ENCODE measurements at regions not wholly inside any gene's neighbourhood (a gene's known extent, or its start where the extent isn't known, plus 50 kb on each side); places are given as distances from the start of the nearest gene placed in this dataset.

DNA sequence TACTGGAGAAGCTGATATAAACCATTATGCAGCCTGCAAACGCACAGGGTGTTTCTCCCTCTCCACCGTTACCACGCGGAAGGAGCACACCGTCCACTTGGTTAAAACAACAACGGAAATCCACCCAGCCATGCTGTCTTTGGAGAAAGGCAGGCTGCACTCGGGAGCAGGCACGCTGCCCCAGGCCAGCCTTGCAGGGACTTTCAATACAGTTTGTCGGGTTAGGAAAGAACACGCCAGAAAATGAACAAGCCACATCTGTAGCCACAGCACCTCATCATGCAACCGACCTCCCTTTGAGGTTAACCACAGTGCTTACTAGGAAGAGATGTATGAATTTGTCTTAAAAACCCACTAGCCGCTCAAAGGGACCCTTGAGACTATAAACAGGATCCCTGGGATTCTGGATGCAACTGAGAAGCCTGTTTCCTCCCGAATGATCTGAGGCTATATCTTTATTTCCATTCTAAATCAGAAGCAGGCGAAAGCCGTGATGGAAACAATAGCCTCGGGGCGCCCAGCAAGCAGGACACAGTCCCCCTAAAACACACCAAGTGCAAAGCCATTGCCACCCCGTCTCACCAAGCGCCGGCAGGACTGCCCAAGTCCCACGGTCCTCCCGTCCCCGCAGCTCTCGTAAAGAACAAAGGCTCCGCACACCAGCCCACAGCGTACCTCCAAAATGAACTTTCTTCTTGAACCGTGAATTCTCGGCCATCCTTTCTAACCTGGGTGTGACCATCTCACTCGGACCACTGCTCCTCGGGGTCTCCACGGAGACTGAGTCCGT, 318.9 kb downstream of the CTTN start (continued):
- TF ChIP-seq, protein P1, sequence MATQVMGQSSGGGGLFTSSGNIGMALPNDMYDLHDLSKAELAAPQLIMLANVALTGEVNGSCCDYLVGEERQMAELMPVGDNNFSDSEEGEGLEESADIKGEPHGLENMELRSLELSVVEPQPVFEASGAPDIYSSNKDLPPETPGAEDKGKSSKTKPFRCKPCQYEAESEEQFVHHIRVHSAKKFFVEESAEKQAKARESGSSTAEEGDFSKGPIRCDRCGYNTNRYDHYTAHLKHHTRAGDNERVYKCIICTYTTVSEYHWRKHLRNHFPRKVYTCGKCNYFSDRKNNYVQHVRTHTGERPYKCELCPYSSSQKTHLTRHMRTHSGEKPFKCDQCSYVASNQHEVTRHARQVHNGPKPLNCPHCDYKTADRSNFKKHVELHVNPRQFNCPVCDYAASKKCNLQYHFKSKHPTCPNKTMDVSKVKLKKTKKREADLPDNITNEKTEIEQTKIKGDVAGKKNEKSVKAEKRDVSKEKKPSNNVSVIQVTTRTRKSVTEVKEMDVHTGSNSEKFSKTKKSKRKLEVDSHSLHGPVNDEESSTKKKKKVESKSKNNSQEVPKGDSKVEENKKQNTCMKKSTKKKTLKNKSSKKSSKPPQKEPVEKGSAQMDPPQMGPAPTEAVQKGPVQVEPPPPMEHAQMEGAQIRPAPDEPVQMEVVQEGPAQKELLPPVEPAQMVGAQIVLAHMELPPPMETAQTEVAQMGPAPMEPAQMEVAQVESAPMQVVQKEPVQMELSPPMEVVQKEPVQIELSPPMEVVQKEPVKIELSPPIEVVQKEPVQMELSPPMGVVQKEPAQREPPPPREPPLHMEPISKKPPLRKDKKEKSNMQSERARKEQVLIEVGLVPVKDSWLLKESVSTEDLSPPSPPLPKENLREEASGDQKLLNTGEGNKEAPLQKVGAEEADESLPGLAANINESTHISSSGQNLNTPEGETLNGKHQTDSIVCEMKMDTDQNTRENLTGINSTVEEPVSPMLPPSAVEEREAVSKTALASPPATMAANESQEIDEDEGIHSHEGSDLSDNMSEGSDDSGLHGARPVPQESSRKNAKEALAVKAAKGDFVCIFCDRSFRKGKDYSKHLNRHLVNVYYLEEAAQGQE (IDR thresholded peaks at IDR 0.05; ENCODE audit: unreplicated experiment) = no peak

DNA sequence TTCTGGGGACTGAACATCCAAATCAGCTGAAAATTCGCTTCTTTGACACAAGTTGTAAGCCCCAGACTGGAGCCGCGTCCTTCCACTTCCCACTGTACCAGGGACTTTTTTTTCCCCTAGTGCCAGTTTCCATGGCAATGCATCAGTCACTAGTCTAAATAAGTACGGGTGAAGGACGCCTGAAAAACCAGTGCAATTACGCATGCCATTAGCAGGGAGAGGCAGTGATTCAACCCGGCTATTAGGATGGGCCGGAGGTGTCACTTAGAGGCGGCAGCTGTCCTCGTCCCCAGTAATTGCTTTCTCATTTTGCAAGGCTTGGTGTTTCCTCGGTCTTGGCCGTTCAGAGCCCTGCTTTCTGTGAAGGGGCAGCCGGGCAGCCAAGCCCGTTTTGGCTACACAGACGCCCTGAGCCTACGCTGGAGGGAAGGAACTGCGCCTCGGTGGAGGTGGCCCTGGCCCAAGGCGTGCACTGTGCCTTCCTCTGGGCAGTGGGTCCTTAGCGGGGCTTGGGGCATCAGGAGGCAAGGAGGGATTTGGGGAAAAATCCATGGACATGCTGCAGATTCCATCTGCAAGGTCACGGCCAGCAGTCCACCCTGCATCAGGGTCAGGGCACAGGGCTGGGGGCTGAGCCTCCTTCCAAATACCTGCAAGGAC, 319.7 kb downstream of the CTTN start:
- Histone ChIP-seq H3K4me2 (no peak overlapping the region), H3K36me3 (ENCODE audit: insufficient read depth) (no peaks in the 10 kb centered on the region), H3K4me3 (no peak overlapping the region), H2AFZ (no peak overlapping the region), H3K27me3 (ENCODE audit: insufficient read depth) (no peaks in the 10 kb centered on the region), H3K9me2 (ENCODE audit: insufficient read depth) (no peaks in the 10 kb centered on the region), H3F3A (replicated peaks; ENCODE audit: low read depth) (no peaks in the 10 kb centered on the region), H3K4me1 (ENCODE audit: insufficient read depth) (no peaks in the 10 kb centered on the region), H4K20me1 (replicated peaks; ENCODE audit: insufficient read depth) (no peaks in the 10 kb centered on the region; the same call in 1 of the 2 replicates), H3K27ac (ENCODE audit: low read depth) (no peak overlapping the region), H3K79me2 (replicated peaks; ENCODE audit: insufficient read depth) (no peaks in the 10 kb centered on the region)
- TF ChIP-seq STAT1 (IDR thresholded peaks at IDR 0.05; ENCODE audit: unreplicated experiment) (no peak), POLR2AphosphoS5 (IDR thresholded peaks at IDR 0.05; ENCODE audit: low read depth) (no peak), CREB1 (CRISPR knock-in tag; IDR thresholded peaks at IDR 0.05; ENCODE audit: low read depth) (no peak), ZNF114 (CRISPR knock-in tag; IDR thresholded peaks at IDR 0.05) (no peak), EZH2phosphoT487 (IDR thresholded peaks at IDR 0.05; ENCODE audit: unreplicated experiment) (no peak), EZH2 (IDR thresholded peaks at IDR 0.05; ENCODE audit: low read depth, unreplicated experiment) (no peak), JUNB (IDR thresholded peaks at IDR 0.05; ENCODE audit: unreplicated experiment) (no peak)
- TF ChIP-seq, protein P1 (IDR thresholded peaks at IDR 0.05; ENCODE audit: unreplicated experiment) = no peak
- TF ChIP-seq, protein P2, sequence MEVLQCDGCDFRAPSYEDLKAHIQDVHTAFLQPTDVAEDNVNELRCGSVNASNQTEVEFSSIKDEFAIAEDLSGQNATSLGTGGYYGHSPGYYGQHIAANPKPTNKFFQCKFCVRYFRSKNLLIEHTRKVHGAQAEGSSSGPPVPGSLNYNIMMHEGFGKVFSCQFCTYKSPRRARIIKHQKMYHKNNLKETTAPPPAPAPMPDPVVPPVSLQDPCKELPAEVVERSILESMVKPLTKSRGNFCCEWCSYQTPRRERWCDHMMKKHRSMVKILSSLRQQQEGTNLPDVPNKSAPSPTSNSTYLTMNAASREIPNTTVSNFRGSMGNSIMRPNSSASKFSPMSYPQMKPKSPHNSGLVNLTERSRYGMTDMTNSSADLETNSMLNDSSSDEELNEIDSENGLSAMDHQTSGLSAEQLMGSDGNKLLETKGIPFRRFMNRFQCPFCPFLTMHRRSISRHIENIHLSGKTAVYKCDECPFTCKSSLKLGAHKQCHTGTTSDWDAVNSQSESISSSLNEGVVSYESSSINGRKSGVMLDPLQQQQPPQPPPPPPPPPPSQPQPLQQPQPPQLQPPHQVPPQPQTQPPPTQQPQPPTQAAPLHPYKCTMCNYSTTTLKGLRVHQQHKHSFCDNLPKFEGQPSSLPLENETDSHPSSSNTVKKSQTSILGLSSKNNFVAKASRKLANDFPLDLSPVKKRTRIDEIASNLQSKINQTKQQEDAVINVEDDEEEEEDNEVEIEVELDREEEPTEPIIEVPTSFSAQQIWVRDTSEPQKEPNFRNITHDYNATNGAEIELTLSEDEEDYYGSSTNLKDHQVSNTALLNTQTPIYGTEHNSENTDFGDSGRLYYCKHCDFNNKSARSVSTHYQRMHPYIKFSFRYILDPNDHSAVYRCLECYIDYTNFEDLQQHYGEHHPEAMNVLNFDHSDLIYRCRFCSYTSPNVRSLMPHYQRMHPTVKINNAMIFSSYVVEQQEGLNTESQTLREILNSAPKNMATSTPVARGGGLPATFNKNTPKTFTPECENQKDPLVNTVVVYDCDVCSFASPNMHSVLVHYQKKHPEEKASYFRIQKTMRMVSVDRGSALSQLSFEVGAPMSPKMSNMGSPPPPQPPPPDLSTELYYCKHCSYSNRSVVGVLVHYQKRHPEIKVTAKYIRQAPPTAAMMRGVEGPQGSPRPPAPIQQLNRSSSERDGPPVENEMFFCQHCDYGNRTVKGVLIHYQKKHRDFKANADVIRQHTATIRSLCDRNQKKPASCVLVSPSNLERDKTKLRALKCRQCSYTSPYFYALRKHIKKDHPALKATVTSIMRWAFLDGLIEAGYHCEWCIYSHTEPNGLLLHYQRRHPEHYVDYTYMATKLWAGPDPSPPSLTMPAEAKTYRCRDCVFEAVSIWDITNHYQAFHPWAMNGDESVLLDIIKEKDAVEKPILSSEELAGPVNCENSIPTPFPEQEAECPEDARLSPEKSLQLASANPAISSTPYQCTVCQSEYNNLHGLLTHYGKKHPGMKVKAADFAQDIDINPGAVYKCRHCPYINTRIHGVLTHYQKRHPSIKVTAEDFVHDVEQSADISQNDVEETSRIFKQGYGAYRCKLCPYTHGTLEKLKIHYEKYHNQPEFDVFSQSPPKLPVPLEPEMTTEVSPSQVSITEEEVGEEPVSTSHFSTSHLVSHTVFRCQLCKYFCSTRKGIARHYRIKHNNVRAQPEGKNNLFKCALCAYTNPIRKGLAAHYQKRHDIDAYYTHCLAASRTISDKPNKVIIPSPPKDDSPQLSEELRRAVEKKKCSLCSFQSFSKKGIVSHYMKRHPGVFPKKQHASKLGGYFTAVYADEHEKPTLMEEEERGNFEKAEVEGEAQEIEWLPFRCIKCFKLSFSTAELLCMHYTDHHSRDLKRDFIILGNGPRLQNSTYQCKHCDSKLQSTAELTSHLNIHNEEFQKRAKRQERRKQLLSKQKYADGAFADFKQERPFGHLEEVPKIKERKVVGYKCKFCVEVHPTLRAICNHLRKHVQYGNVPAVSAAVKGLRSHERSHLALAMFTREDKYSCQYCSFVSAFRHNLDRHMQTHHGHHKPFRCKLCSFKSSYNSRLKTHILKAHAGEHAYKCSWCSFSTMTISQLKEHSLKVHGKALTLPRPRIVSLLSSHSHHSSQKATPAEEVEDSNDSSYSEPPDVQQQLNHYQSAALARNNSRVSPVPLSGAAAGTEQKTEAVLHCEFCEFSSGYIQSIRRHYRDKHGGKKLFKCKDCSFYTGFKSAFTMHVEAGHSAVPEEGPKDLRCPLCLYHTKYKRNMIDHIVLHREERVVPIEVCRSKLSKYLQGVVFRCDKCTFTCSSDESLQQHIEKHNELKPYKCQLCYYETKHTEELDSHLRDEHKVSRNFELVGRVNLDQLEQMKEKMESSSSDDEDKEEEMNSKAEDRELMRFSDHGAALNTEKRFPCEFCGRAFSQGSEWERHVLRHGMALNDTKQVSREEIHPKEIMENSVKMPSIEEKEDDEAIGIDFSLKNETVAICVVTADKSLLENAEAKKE (CRISPR knock-in tag; IDR thresholded peaks at IDR 0.05) = no peak
- Mint-ChIP-seq H3K27me3 (ENCODE audit: insufficient read depth, low read depth, poor library complexity) (peaks cover 3% of the 10 kb centered on the region), H3K9me3 (no peaks in the 10 kb centered on the region), H3K27ac (no peak overlapping the region), H3K4me3 (no peak overlapping the region), H3K36me3 (ENCODE audit: low read depth) (no peaks in the 10 kb centered on the region; the same call in 1 of the 3 replicates), H3K4me1 (peaks cover 29% of the 10 kb centered on the region)
- DNase-seq (ENCODE audit: low spot score) (no peak), ATAC-seq (no peak)

All from GM23338 (cell line).